ENCODE measurements at regions not wholly inside any gene's neighbourhood (a gene's known extent, or its start where the extent isn't known, plus 50 kb on each side); places are given as distances from the start of the nearest gene placed in this dataset.

GRCh38 chr20:60455272-60455671, 497.0 kb downstream of the CDH26 start:
- no peak overlapping the region for H3K18ac ChIP-seq (ENCODE audit: low read length)
- no peak overlapping the region for H3K4ac ChIP-seq (ENCODE audit: low read length)
- no peak overlapping the region for H3K4me3 ChIP-seq (ENCODE audit: low read length in 2 of 2)
- H3K36me3 ChIP-seq (replicated peaks in 1 of 2; ENCODE audit: control insufficient read depth in 2 of 2, insufficient read depth in 2 of 2, low read length in 2 of 2): no peaks in the 10 kb centered on the region
- H3K79me1 ChIP-seq (ENCODE audit: low read depth, low read length): no peaks in the 10 kb centered on the region
- no peak overlapping the region for H2AK5ac ChIP-seq (ENCODE audit: low read depth, low read length)
- no peak overlapping the region for H3K9ac ChIP-seq (ENCODE audit: low read depth, low read length, poor library complexity)
- H2BK12ac ChIP-seq (ENCODE audit: low read length): no peak overlapping the region
- no peaks in the 10 kb centered on the region for H3K27me3 ChIP-seq (ENCODE audit: control insufficient read depth in 3 of 3, insufficient read depth in 3 of 3, low read depth in 1 of 3, low read length in 3 of 3)
- H2AFZ ChIP-seq (ENCODE audit: low read length): no peak overlapping the region
- no peak overlapping the region for H4K91ac ChIP-seq (ENCODE audit: low read depth, low read length, poor library complexity)
- no CpG with 5 or more reads among the region's 8 CpGs for WGBS, 2 donors (ENCODE audit: extremely low coverage in 2 of 2, insufficient read length in 2 of 2, insufficient replicate concordance in 1 of 2)
- no peak overlapping the region for H3K23ac ChIP-seq (ENCODE audit: low read depth, low read length, poor library complexity)
- H2BK15ac ChIP-seq (ENCODE audit: low read length): no peak overlapping the region
- no peak overlapping the region for H3K27ac ChIP-seq (replicated peaks; ENCODE audit: low read length)
- no peak overlapping the region for H3K14ac ChIP-seq (ENCODE audit: low read length)
- H3K4me2 ChIP-seq (ENCODE audit: insufficient read depth, low read length, poor library complexity, severe bottlenecking): no peak overlapping the region
- no peak for DNase-seq (ENCODE audit: low spot score)
- peaks cover 2 to 3% of the 10 kb centered on the region in 2 donors for H3K4me1 ChIP-seq (ENCODE audit: control insufficient read depth in 2 of 2, insufficient read depth in 1 of 2, low read depth in 1 of 2, low read length in 2 of 2)
- H3K9me3 ChIP-seq (replicated peaks in 1 of 2; ENCODE audit: control insufficient read depth in 2 of 2, insufficient read depth in 1 of 2, low read depth in 1 of 2, low read length in 2 of 2): no peaks in the 10 kb centered on the region
- H2BK120ac ChIP-seq (ENCODE audit: low read depth, low read length): no peak overlapping the region
- no peak overlapping the region for H4K8ac ChIP-seq (ENCODE audit: low read depth, low read length)
- no peak overlapping the region for H2BK5ac ChIP-seq (ENCODE audit: low read length)

DNA sequence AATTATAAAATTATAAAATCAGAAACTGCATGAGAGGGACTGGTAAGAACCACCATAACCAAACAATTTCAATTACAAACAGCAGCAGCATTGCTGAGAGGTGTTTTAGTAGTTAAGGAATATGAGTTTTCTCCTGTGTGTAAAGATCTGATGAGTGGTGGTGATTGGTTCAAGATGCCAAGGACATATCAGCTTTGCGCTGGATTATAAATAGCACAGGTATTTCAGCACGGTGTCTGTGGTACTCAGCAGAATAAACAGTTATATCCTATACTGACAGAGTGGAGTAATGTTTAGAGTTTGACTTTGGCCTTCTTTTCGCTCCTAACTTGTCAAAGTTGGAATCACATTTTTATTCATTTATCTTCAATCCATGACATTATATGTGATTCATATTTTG, 501.0 kb downstream of the CDH26 start:
- Histone ChIP-seq H4K91ac (ENCODE audit: low read depth, low read length, poor library complexity) (no peak overlapping the region), H2BK120ac (ENCODE audit: low read depth, low read length) (no peak overlapping the region), H3K4me3 (ENCODE audit: low read length in 2 of 2) (no peak overlapping the region), H3K9ac (ENCODE audit: low read depth, low read length, poor library complexity) (no peak overlapping the region), H3K79me1 (ENCODE audit: low read depth, low read length) (no peaks in the 10 kb centered on the region), H3K27ac (replicated peaks; ENCODE audit: low read length) (no peak overlapping the region), H2BK5ac (ENCODE audit: low read length) (no peak overlapping the region), H2BK12ac (ENCODE audit: low read length) (no peak overlapping the region), H3K14ac (ENCODE audit: low read length) (no peak overlapping the region), H4K8ac (ENCODE audit: low read depth, low read length) (no peak overlapping the region), H3K4ac (ENCODE audit: low read length) (no peak overlapping the region), H3K23ac (ENCODE audit: low read depth, low read length, poor library complexity) (no peak overlapping the region), H3K4me1 (ENCODE audit: control insufficient read depth in 2 of 2, insufficient read depth in 1 of 2, low read depth in 1 of 2, low read length in 2 of 2) (peaks cover 0 to 3% of the 10 kb centered on the region in 2 donors), H3K9me3 (replicated peaks in 1 of 2; ENCODE audit: control insufficient read depth in 2 of 2, insufficient read depth in 1 of 2, low read depth in 1 of 2, low read length in 2 of 2) (no peaks in the 10 kb centered on the region), H3K4me2 (ENCODE audit: insufficient read depth, low read length, poor library complexity, severe bottlenecking) (no peak overlapping the region), H3K27me3 (ENCODE audit: control insufficient read depth in 3 of 3, insufficient read depth in 3 of 3, low read depth in 1 of 3, low read length in 3 of 3) (no peaks in the 10 kb centered on the region), H2BK15ac (ENCODE audit: low read length) (no peak overlapping the region), H2AK5ac (ENCODE audit: low read depth, low read length) (no peak overlapping the region), H3K36me3 (replicated peaks in 1 of 2; ENCODE audit: control insufficient read depth in 2 of 2, insufficient read depth in 2 of 2, low read length in 2 of 2) (no peaks in the 10 kb centered on the region), H3K18ac (ENCODE audit: low read length) (no peak overlapping the region), H2AFZ (ENCODE audit: low read length) (no peak overlapping the region)
- no CpG with 5 or more reads among the region's 3 CpGs for whole genome bisulfite sequencing, 2 donors (ENCODE audit: extremely low coverage in 2 of 2, insufficient read length in 2 of 2, insufficient replicate concordance in 1 of 2)
- no peak for DNase-seq (ENCODE audit: low spot score)

DNA sequence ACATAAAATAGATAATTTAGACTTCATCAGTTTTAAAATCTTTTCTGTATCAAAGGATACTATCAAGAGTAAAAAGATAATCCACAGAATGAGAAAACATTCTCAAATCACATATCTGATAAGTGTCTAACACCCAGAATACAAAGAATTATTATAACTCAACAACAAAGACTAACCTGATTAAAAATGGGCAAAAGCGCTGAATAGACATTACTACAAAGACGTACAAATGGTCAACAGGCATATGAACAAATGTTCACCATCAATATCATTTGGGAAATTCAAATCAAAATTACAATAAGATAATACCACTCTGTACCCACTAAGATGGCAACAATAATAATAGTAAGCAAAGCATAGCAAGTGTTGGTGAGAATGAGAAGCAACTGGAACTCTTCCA, 503.8 kb downstream of the CDH26 start:
- H2BK120ac ChIP-seq (ENCODE audit: low read depth, low read length): no peak overlapping the region
- no peak overlapping the region for H3K27ac ChIP-seq (replicated peaks; ENCODE audit: low read length)
- no peak overlapping the region for H3K14ac ChIP-seq (ENCODE audit: low read length)
- H4K8ac ChIP-seq (ENCODE audit: low read depth, low read length): no peak overlapping the region
- no CpG with 5 or more reads among the region's 2 CpGs for WGBS, 2 donors (ENCODE audit: extremely low coverage in 2 of 2, insufficient read length in 2 of 2, insufficient replicate concordance in 1 of 2)
- H3K23ac ChIP-seq (ENCODE audit: low read depth, low read length, poor library complexity): no peak overlapping the region
- H2BK5ac ChIP-seq (ENCODE audit: low read length): no peak overlapping the region
- no peak overlapping the region for H2BK15ac ChIP-seq (ENCODE audit: low read length)
- no peaks in the 10 kb centered on the region for H3K9me3 ChIP-seq (replicated peaks in 1 of 2; ENCODE audit: control insufficient read depth in 2 of 2, insufficient read depth in 1 of 2, low read depth in 1 of 2, low read length in 2 of 2)
- H3K27me3 ChIP-seq (ENCODE audit: control insufficient read depth in 3 of 3, insufficient read depth in 3 of 3, low read depth in 1 of 3, low read length in 3 of 3): no peaks in the 10 kb centered on the region
- no peak overlapping the region for H2BK12ac ChIP-seq (ENCODE audit: low read length)
- H4K91ac ChIP-seq (ENCODE audit: low read depth, low read length, poor library complexity): no peak overlapping the region
- H2AFZ ChIP-seq (ENCODE audit: low read length): no peak overlapping the region
- H3K4ac ChIP-seq (ENCODE audit: low read length): no peak overlapping the region
- no peaks in the 10 kb centered on the region for H3K79me1 ChIP-seq (ENCODE audit: low read depth, low read length)
- no peak overlapping the region for H3K18ac ChIP-seq (ENCODE audit: low read length)
- no peak overlapping the region for H2AK5ac ChIP-seq (ENCODE audit: low read depth, low read length)
- H3K4me2 ChIP-seq (ENCODE audit: insufficient read depth, low read length, poor library complexity, severe bottlenecking): no peak overlapping the region
- H3K36me3 ChIP-seq (replicated peaks in 1 of 2; ENCODE audit: control insufficient read depth in 2 of 2, insufficient read depth in 2 of 2, low read length in 2 of 2): no peaks in the 10 kb centered on the region
- H3K9ac ChIP-seq (ENCODE audit: low read depth, low read length, poor library complexity): no peak overlapping the region
- no peaks in the 10 kb centered on the region for H3K4me1 ChIP-seq (ENCODE audit: control insufficient read depth in 2 of 2, insufficient read depth in 1 of 2, low read depth in 1 of 2, low read length in 2 of 2)
- no peak overlapping the region for H3K4me3 ChIP-seq (ENCODE audit: low read length in 2 of 2)
- no peak for DNase-seq (ENCODE audit: low spot score)

DNA sequence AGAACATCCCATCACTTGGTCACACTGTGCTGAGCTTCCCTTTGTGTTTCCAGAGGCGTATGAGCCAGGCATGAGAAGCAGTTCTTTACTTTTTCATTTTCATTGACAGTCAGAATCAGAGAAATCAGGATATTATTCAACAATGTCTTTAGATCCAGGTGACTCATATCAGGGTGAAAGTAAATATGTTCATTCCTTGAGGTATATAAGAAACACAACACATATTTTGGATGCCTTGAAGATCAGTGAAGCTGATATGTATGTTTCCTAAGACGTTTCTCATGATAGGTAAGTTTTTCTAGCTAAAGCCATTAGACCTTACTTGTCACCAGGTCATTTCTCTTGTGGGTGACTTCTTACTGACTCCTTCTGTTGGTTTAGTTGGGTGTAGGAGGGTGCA, 505.6 kb downstream of the CDH26 start:
- Histone ChIP-seq H3K9me3 (replicated peaks in 1 of 2; ENCODE audit: control insufficient read depth in 2 of 2, insufficient read depth in 1 of 2, low read depth in 1 of 2, low read length in 2 of 2) (no peaks in the 10 kb centered on the region), H3K27ac (replicated peaks; ENCODE audit: low read length) (no peak overlapping the region), H3K4me3 (ENCODE audit: low read length in 2 of 2) (no peak overlapping the region), H3K4me1 (ENCODE audit: control insufficient read depth in 2 of 2, insufficient read depth in 1 of 2, low read depth in 1 of 2, low read length in 2 of 2) (no peaks in the 10 kb centered on the region), H3K14ac (ENCODE audit: low read length) (no peak overlapping the region), H3K23ac (ENCODE audit: low read depth, low read length, poor library complexity) (no peak overlapping the region), H4K8ac (ENCODE audit: low read depth, low read length) (no peak overlapping the region), H2BK120ac (ENCODE audit: low read depth, low read length) (no peak overlapping the region), H2BK12ac (ENCODE audit: low read length) (no peak overlapping the region), H2AK5ac (ENCODE audit: low read depth, low read length) (no peak overlapping the region), H2BK15ac (ENCODE audit: low read length) (no peak overlapping the region), H4K91ac (ENCODE audit: low read depth, low read length, poor library complexity) (no peak overlapping the region), H3K4me2 (ENCODE audit: insufficient read depth, low read length, poor library complexity, severe bottlenecking) (no peak overlapping the region), H3K36me3 (replicated peaks in 1 of 2; ENCODE audit: control insufficient read depth in 2 of 2, insufficient read depth in 2 of 2, low read length in 2 of 2) (no peaks in the 10 kb centered on the region), H3K9ac (ENCODE audit: low read depth, low read length, poor library complexity) (no peak overlapping the region), H3K79me1 (ENCODE audit: low read depth, low read length) (no peaks in the 10 kb centered on the region), H2BK5ac (ENCODE audit: low read length) (no peak overlapping the region), H3K4ac (ENCODE audit: low read length) (no peak overlapping the region), H2AFZ (ENCODE audit: low read length) (no peak overlapping the region), H3K18ac (ENCODE audit: low read length) (no peak overlapping the region), H3K27me3 (ENCODE audit: control insufficient read depth in 3 of 3, insufficient read depth in 3 of 3, low read depth in 1 of 3, low read length in 3 of 3) (no peaks in the 10 kb centered on the region)
- no CpG with 5 or more reads among the region's 2 CpGs for WGBS, 2 donors (ENCODE audit: extremely low coverage in 2 of 2, insufficient read length in 2 of 2, insufficient replicate concordance in 1 of 2)
- no peak for DNase-seq (ENCODE audit: low spot score)

Measured in neuronal stem cell (in vitro differentiated cells).